Muscle layer of colon (tissue), 2 donors: ENCODE measurements at regions not wholly inside any gene's neighbourhood (a gene's known extent, or its start where the extent isn't known, plus 50 kb on each side); places are given as distances from the start of the nearest gene placed in this dataset.

Experiments
- H3K27ac ChIP-seq: one replicate; pipeline ENCODE4 v1.7.0; 2013; ENCODE audit warnings: low read depth, mild to moderate bottlenecking, low read length, moderate library complexity
- H3K27me3 ChIP-seq, 2 donors: one replicate each; pipeline ENCODE4 v1.7.0; 2013; ENCODE audit warnings: low read length in 2 of 2, mild to moderate bottlenecking in 2 of 2; ENCODE audit not compliant: insufficient read depth in 2 of 2, control insufficient read depth in 1 of 2
- H3K36me3 ChIP-seq: one replicate; pipeline ENCODE4 v1.7.0; 2013; ENCODE audit warnings: mild to moderate bottlenecking, low read length; ENCODE audit not compliant: insufficient read depth
- H3K4me1 ChIP-seq: one replicate; pipeline ENCODE4 v1.7.0; 2013; ENCODE audit warnings: mild to moderate bottlenecking, low read length; ENCODE audit not compliant: insufficient read depth
- H3K4me3 ChIP-seq, 2 donors: one replicate each; pipeline ENCODE4 v1.7.0; 2013; ENCODE audit warnings: low read length in 2 of 2, low read depth in 1 of 2, mild to moderate bottlenecking in 1 of 2, moderate library complexity in 1 of 2
- H3K9ac ChIP-seq: one replicate; pipeline ENCODE4 v1.7.0; 2013; ENCODE audit warnings: low read length
- H3K9me3 ChIP-seq: one replicate; pipeline ENCODE4 v1.7.0; 2013; ENCODE audit warnings: mild to moderate bottlenecking, low read length
- donor health status: abdominal sarcoma.
- donor health status: Adenocarcinoma of cecum.

DNA sequence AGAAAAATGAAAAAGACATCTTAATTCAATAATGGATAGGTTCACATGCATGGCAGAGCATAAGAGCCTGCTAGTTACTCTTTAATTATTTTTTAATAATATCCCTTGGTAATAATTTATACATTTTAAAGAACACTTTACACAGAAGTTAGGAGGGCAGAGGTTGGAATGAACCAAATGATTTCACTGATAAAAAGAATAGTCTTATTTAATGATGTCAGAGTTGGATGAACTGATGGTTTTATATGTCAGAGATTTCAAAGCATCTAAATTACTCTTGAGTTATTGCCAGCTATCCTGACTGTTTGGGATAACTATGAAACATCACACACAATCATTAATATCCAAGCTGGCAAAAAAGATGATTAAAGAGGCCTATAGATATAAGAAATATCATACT, 244.8 kb downstream of the CSNK1G3 start:
- no peak overlapping the region for H3K27ac ChIP-seq
- no peaks in the 10 kb centered on the region for H3K27me3 ChIP-seq
- H3K36me3 ChIP-seq, result no peaks in the 10 kb centered on the region
- H3K9ac ChIP-seq, result no peak overlapping the region
- no peak overlapping the region for H3K4me3 ChIP-seq
- H3K4me1 ChIP-seq, result peaks cover 5% of the 10 kb centered on the region
- H3K9me3 ChIP-seq, result no peaks in the 10 kb centered on the region

GRCh38 chr5:123756318-123756665, 244.3 kb downstream of the CSNK1G3 start:
- no peaks in the 10 kb centered on the region for H3K27me3 ChIP-seq
- H3K9ac ChIP-seq, result no peak overlapping the region
- H3K36me3 ChIP-seq, result no peaks in the 10 kb centered on the region
- peaks cover 5% of the 10 kb centered on the region for H3K4me1 ChIP-seq
- no peaks in the 10 kb centered on the region for H3K9me3 ChIP-seq
- no peak overlapping the region for H3K27ac ChIP-seq
- no peak overlapping the region for H3K4me3 ChIP-seq

GRCh38 chr5:123755653-123756317, 243.8 kb downstream of the CSNK1G3 start:
- Histone ChIP-seq H3K4me3 (no peak overlapping the region), H3K9me3 (no peaks in the 10 kb centered on the region), H3K27ac (no peak overlapping the region), H3K27me3 (no peaks in the 10 kb centered on the region), H3K9ac (no peak overlapping the region), H3K36me3 (no peaks in the 10 kb centered on the region), H3K4me1 (peaks cover 5% of the 10 kb centered on the region)

DNA sequence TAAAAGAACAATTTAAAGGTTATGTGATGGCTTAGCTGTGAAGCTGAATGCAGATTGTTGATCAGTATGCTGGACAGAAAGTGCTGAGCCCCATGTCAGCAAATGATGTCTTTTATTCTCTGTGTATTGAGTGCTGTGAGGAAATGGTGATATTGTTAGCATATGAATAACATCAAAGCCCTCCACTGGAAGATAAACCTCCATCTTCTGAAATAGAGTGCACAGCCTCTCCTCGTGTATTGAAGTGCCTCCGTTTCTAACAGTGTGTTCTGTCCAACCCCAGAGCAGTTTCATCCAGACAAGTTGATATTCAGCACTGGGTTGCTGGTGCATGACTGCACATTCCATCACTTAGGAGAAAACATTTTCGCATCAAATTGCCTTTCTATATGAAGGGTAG, 242.9 kb downstream of the CSNK1G3 start:
- Histone ChIP-seq H3K36me3 (no peaks in the 10 kb centered on the region), H3K4me3 (no peak overlapping the region), H3K9me3 (no peaks in the 10 kb centered on the region), H3K27ac (no peak overlapping the region), H3K4me1 (peaks cover 5% of the 10 kb centered on the region), H3K9ac (no peak overlapping the region), H3K27me3 (no peaks in the 10 kb centered on the region)

GRCh38 chr5:123753937-123754891, 242.2 kb downstream of the CSNK1G3 start:
- no peaks in the 10 kb centered on the region for H3K27me3 ChIP-seq
- no peak overlapping the region for H3K4me3 ChIP-seq
- H3K36me3 ChIP-seq, result no peaks in the 10 kb centered on the region
- H3K4me1 ChIP-seq, result peaks cover 5% of the 10 kb centered on the region
- H3K9me3 ChIP-seq, result no peaks in the 10 kb centered on the region
- no peak overlapping the region for H3K9ac ChIP-seq
- no peak overlapping the region for H3K27ac ChIP-seq

GRCh38 chr5:123753180-123753936, 241.4 kb downstream of the CSNK1G3 start:
- no peaks in the 10 kb centered on the region for H3K36me3 ChIP-seq
- no peaks in the 10 kb centered on the region for H3K27me3 ChIP-seq
- H3K9ac ChIP-seq, result no peak overlapping the region
- no peak overlapping the region for H3K27ac ChIP-seq
- H3K9me3 ChIP-seq, result no peaks in the 10 kb centered on the region
- peaks cover 5% of the 10 kb centered on the region for H3K4me1 ChIP-seq
- H3K4me3 ChIP-seq, result no peak overlapping the region

- H3K4me1 ChIP-seq, result peaks cover 5% of the 10 kb centered on the region
- no peaks in the 10 kb centered on the region for H3K27me3 ChIP-seq
- no peaks in the 10 kb centered on the region for H3K36me3 ChIP-seq
- no peak overlapping the region for H3K9ac ChIP-seq
- H3K4me3 ChIP-seq, result no peak overlapping the region
- no peak overlapping the region for H3K27ac ChIP-seq
- H3K9me3 ChIP-seq, result no peaks in the 10 kb centered on the region
Measured at GRCh38 chr5:123752552-123753179, 240.7 kb downstream of the CSNK1G3 start.

- no peak overlapping the region for H3K27ac ChIP-seq
- peaks cover 5% of the 10 kb centered on the region for H3K4me1 ChIP-seq
- H3K9me3 ChIP-seq, result no peaks in the 10 kb centered on the region
- H3K27me3 ChIP-seq, result no peaks in the 10 kb centered on the region
- H3K9ac ChIP-seq, result no peak overlapping the region
- H3K36me3 ChIP-seq, result no peaks in the 10 kb centered on the region
- H3K4me3 ChIP-seq, result no peak overlapping the region
Measured at GRCh38 chr5:123751670-123752069, 239.7 kb downstream of the CSNK1G3 start.

GRCh38 chr5:123748239-123748638, 236.3 kb downstream of the CSNK1G3 start:
- no peaks in the 10 kb centered on the region for H3K9me3 ChIP-seq
- no peak overlapping the region for H3K4me3 ChIP-seq
- no peaks in the 10 kb centered on the region for H3K4me1 ChIP-seq
- H3K27me3 ChIP-seq, result no peaks in the 10 kb centered on the region
- no peaks in the 10 kb centered on the region for H3K36me3 ChIP-seq
- no peak overlapping the region for H3K9ac ChIP-seq
- H3K27ac ChIP-seq, result no peak overlapping the region

GRCh38 chr5:123746683-123747360, 234.8 kb downstream of the CSNK1G3 start:
- H3K36me3 ChIP-seq, result no peaks in the 10 kb centered on the region
- no peaks in the 10 kb centered on the region for H3K27me3 ChIP-seq
- no peaks in the 10 kb centered on the region for H3K9me3 ChIP-seq
- no peak overlapping the region for H3K9ac ChIP-seq
- H3K4me3 ChIP-seq, result no peak overlapping the region
- H3K27ac ChIP-seq, result no peak overlapping the region
- H3K4me1 ChIP-seq, result no peaks in the 10 kb centered on the region
